VCaP (cell line): ENCODE measurements at regions not wholly inside any gene's neighbourhood (a gene's known extent, or its start where the extent isn't known, plus 50 kb on each side); places are given as distances from the start of the nearest gene placed in this dataset.

Experiments used
- H3K27ac ChIP-seq: fragments of 450-650 bp; 2 replicates; pipeline ENCODE4 v1.5.1; 2017
- CTCF ChIP-seq: fragments of 450-650 bp; conservative IDR thresholded peaks from 2 replicates; pipeline ENCODE4 v1.5.1; 2017; ENCODE audit warnings: mild to moderate bottlenecking, moderate library complexity

- no peak overlapping the region for H3K27ac ChIP-seq
- TF ChIP-seq CTCF, result no peak
Measured at GRCh38 chr12:77387214-77387613, 321.8 kb upstream of the E2F7 start.

- H3K27ac ChIP-seq, result no peak overlapping the region
- TF ChIP-seq CTCF, result no peak
Measured at GRCh38 chr12:77384941-77385340, 319.6 kb upstream of the E2F7 start.

GRCh38 chr12:77382096-77382742 is 316.9 kb upstream of the E2F7 start:
- TF ChIP-seq CTCF, result no peak
- no peak overlapping the region for H3K27ac ChIP-seq

DNA sequence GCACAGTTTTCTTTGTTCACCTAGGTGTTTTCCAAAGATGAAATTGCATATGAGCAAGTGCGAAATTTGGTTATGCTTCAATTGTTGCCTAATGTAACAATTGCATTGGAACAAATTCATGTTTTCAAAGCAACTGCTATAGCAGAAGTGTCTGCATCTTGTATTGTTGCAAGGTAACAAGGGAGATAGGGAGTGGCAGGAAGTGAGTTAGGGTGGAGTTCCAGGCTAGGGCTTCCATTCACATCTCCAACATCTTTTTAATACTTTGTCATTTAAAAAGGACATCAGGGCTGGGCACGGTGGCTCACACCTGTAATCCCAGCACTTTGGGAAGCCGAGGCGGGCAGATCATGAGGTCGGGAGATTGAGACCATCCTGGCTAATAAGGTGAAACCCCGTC is 312.3 kb upstream of the E2F7 start:
- TF ChIP-seq CTCF, result no peak
- H3K27ac ChIP-seq, result no peak overlapping the region

- H3K27ac ChIP-seq, result no peak overlapping the region
- TF ChIP-seq CTCF, result no peak
Measured at GRCh38 chr12:77377116-77377515, 311.7 kb upstream of the E2F7 start.

DNA sequence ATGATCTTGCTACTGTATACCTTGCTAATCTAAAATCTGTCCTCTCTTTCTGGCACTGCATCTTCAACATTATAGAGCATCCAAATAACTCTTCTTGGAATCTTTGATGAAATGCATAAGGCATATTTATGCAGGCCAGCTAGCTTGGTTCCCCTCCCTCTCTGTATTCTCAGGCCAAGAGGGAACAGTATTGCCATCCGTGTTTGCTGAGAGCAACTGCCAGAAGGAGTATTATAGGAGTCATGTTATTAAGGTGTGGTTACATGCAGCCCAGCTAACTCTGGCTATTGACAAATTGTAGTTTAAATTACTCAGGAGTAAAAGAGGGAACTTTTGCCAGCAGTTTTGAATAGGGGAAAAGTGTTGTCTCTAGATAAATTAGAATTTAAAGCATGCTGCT is 309.3 kb upstream of the E2F7 start:
- no peak for TF ChIP-seq CTCF
- no peak overlapping the region for H3K27ac ChIP-seq

DNA sequence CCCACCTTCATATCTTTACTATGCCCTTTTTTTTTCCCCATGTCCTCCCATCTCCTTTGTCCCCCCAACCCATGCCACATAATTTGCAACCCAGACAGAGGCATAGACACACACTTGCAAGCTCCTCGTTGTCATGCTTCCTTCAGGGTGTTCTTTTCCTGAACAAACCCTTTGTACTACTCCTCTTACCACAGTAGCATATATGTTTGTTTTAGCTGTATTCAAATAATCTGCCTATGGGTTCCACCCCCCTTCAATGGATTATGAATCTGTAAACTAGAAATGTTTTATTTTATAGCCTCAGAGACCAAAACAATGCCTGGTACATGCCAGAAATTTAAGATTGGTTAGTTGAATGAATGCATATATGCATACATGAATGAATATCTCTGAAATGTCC is 307.1 kb upstream of the E2F7 start:
- TF ChIP-seq CTCF, result no peak
- H3K27ac ChIP-seq, result no peak overlapping the region
